PC-9 (cell line): ENCODE measurements at regions not wholly inside any gene's neighbourhood (a gene's known extent, or its start where the extent isn't known, plus 50 kb on each side); places are given as distances from the start of the nearest gene placed in this dataset.

Experiments
- CTCF ChIP-seq: fragments of 200-600 bp; sonication (generic); conservative IDR thresholded peaks from 2 replicates; pipeline ENCODE4 v1.6.1; 2017; ENCODE audit warnings: mixed run types, antibody characterized with exemption, mild to moderate bottlenecking, moderate library complexity
- EZH2 ChIP-seq: fragments of 200-600 bp; sonication (generic); IDR thresholded peaks from 2 replicates; pipeline ENCODE4 v1.8.0; 2017; ENCODE audit warnings: antibody characterized with exemption, low read depth

DNA sequence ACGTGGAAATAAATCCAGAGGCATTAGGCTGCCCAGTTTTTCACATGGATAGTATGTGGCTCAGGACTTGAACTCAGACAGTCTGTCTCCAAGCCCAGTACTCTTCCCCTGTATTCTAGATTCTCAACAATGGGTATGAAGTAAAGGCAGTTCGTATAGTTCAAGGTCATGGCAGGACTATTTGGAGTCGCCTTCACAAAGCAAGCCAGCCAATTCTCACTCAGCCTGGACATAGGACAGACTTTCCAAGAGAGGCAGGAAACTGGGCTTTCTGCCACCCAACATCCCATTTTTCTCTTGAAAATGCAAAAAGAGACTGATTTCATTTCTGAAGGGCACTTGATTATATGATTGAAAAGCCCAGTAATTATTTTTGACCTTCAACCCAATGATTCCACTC is 111.0 kb downstream of the EDN1 start:
- no peak for TF ChIP-seq EZH2
- no peak for TF ChIP-seq CTCF
